Transverse colon (tissue), 3 donors: ENCODE measurements at regions not wholly inside any gene's neighbourhood (a gene's known extent, or its start where the extent isn't known, plus 50 kb on each side); places are given as distances from the start of the nearest gene placed in this dataset.
"Not testable (repeated sequence)": the region's sequence is repeated elsewhere in the genome, so short reads cannot be mapped to it uniquely, and the experiment has no call there.

Source experiments
- EP300 ChIP-seq: sonication (generic); formaldehyde crosslinking; IDR thresholded peaks from one replicate; pipeline ENCODE4 v1.6.1; 2017; ENCODE audit warnings: antibody characterized with exemption, low read depth
- POLR2AphosphoS5 ChIP-seq, 3 donors: sonication (generic); formaldehyde crosslinking; IDR thresholded peaks; one replicate each; pipeline ENCODE4 v1.6.1; 2016; ENCODE audit warnings: antibody characterized with exemption in 3 of 3

DNA sequence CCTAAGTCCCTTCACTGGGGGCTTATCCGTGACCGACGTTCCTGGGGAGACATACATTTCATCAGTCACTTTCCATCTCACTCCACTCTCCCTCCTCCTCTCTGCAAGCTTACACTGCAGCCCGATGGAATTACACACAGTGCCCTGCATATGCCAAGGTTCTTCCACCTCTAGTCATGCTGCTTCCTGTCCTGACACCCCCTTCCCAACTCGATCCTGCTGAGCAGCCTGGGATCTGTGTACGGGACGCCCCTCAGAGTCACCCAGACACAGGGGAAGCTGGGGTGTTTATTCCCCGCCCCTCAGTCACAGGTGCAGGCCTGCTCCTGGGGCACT lies 468.8 kb downstream of the PREX1 start:
- not testable (repeated sequence) for TF ChIP-seq POLR2AphosphoS5 (IDR thresholded peaks at IDR 0.05); EP300
